WTC11 (cell line): ENCODE measurements at regions not wholly inside any gene's neighbourhood (a gene's known extent, or its start where the extent isn't known, plus 50 kb on each side); places are given as distances from the start of the nearest gene placed in this dataset.

Experiments
- CREB1 ChIP-seq: sonication (generic); formaldehyde crosslinking; IDR thresholded peaks from 2 replicates; pipeline ENCODE4 v1.8.0; 2023; ENCODE audit warnings: mild to moderate bottlenecking, missing genetic modification reagents
- CTCF ChIP-seq: fragments of 200-600 bp; IDR thresholded peaks from 2 replicates; pipeline ENCODE4 v1.8.0; 2022; ENCODE audit warnings: antibody characterized with exemption
- GABPB1 ChIP-seq: sonication (generic); formaldehyde crosslinking; IDR thresholded peaks from 2 replicates; pipeline ENCODE4 v1.8.1; 2023; ENCODE audit warnings: mild to moderate bottlenecking, missing genetic modification reagents
- JUN ChIP-seq: sonication (generic); formaldehyde crosslinking; IDR thresholded peaks from 2 replicates; pipeline ENCODE4 v1.8.0; 2023; ENCODE audit warnings: mild to moderate bottlenecking, missing genetic modification reagents
- NFYB ChIP-seq: sonication (generic); formaldehyde crosslinking; conservative IDR thresholded peaks from 2 replicates; pipeline ENCODE4 v1.8.0; 2022; ENCODE audit warnings: low read depth, missing genetic modification reagents
- NR2C2 ChIP-seq: sonication (generic); formaldehyde crosslinking; IDR thresholded peaks from 2 replicates; pipeline ENCODE4 v1.8.0; 2022; ENCODE audit warnings: mild to moderate bottlenecking, missing genetic modification reagents
- PREB ChIP-seq: sonication (generic); formaldehyde crosslinking; IDR thresholded peaks from 2 replicates; pipeline ENCODE4 v1.8.1; 2022; ENCODE audit warnings: mild to moderate bottlenecking, missing genetic modification reagents, moderate library complexity, borderline replicate concordance
- SP1 ChIP-seq: sonication (generic); formaldehyde crosslinking; conservative IDR thresholded peaks from 2 replicates; pipeline ENCODE4 v1.8.1; 2022; ENCODE audit warnings: missing genetic modification reagents
- TEAD1 ChIP-seq: sonication (generic); formaldehyde crosslinking; IDR thresholded peaks from 2 replicates; pipeline ENCODE4 v1.8.0; 2022; ENCODE audit warnings: mild to moderate bottlenecking, missing genetic modification reagents
- TEAD4 ChIP-seq: sonication (generic); formaldehyde crosslinking; IDR thresholded peaks from 2 replicates; pipeline ENCODE4 v1.8.0; 2022; ENCODE audit warnings: mild to moderate bottlenecking, missing genetic modification reagents
- USF2 ChIP-seq: sonication (generic); formaldehyde crosslinking; IDR thresholded peaks from 2 replicates; pipeline ENCODE4 v1.8.1; 2023; ENCODE audit warnings: mild to moderate bottlenecking, missing genetic modification reagents, moderate library complexity
- TF ChIP-seq, protein P1 (sequence below): sonication (generic); formaldehyde crosslinking; IDR thresholded peaks from 2 replicates; pipeline ENCODE4 v1.8.1; 2022; ENCODE audit warnings: missing genetic modification reagents, borderline replicate concordance
- TF ChIP-seq, protein P2 (sequence below): sonication (generic); formaldehyde crosslinking; IDR thresholded peaks from 2 replicates; pipeline ENCODE4 v1.8.0; 2022; ENCODE audit warnings: mild to moderate bottlenecking, missing genetic modification reagents
- TF ChIP-seq, protein P3 (sequence below): sonication (generic); formaldehyde crosslinking; IDR thresholded peaks from 2 replicates; pipeline ENCODE4 v1.8.1; 2023; ENCODE audit warnings: mild to moderate bottlenecking, missing genetic modification reagents, borderline replicate concordance

GRCh38 chr9:1461812-1462211, 411.7 kb downstream of the DMRT2 start:
- TF ChIP-seq CTCF (no peak), JUN (CRISPR knock-in tag) (no peak), CREB1 (CRISPR knock-in tag) (no peak), GABPB1 (no peak), NFYB (CRISPR knock-in tag) (no peak), TEAD4 (CRISPR knock-in tag) (no peak), TEAD1 (no peak), PREB (CRISPR knock-in tag) (no peak), SP1 (CRISPR knock-in tag) (no peak), NR2C2 (CRISPR knock-in tag) (no peak), USF2 (CRISPR knock-in tag) (no peak)
- TF ChIP-seq, protein P1, sequence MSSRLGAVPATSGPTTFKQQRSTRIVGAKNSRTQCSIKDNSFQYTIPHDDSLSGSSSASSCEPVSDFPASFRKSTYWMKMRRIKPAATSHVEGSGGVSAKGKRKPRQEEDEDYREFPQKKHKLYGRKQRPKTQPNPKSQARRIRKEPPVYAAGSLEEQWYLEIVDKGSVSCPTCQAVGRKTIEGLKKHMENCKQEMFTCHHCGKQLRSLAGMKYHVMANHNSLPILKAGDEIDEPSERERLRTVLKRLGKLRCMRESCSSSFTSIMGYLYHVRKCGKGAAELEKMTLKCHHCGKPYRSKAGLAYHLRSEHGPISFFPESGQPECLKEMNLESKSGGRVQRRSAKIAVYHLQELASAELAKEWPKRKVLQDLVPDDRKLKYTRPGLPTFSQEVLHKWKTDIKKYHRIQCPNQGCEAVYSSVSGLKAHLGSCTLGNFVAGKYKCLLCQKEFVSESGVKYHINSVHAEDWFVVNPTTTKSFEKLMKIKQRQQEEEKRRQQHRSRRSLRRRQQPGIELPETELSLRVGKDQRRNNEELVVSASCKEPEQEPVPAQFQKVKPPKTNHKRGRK (CRISPR knock-in tag): no peak
- TF ChIP-seq, protein P2, sequence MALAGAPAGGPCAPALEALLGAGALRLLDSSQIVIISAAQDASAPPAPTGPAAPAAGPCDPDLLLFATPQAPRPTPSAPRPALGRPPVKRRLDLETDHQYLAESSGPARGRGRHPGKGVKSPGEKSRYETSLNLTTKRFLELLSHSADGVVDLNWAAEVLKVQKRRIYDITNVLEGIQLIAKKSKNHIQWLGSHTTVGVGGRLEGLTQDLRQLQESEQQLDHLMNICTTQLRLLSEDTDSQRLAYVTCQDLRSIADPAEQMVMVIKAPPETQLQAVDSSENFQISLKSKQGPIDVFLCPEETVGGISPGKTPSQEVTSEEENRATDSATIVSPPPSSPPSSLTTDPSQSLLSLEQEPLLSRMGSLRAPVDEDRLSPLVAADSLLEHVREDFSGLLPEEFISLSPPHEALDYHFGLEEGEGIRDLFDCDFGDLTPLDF (CRISPR knock-in tag): no peak
- TF ChIP-seq, protein P3, sequence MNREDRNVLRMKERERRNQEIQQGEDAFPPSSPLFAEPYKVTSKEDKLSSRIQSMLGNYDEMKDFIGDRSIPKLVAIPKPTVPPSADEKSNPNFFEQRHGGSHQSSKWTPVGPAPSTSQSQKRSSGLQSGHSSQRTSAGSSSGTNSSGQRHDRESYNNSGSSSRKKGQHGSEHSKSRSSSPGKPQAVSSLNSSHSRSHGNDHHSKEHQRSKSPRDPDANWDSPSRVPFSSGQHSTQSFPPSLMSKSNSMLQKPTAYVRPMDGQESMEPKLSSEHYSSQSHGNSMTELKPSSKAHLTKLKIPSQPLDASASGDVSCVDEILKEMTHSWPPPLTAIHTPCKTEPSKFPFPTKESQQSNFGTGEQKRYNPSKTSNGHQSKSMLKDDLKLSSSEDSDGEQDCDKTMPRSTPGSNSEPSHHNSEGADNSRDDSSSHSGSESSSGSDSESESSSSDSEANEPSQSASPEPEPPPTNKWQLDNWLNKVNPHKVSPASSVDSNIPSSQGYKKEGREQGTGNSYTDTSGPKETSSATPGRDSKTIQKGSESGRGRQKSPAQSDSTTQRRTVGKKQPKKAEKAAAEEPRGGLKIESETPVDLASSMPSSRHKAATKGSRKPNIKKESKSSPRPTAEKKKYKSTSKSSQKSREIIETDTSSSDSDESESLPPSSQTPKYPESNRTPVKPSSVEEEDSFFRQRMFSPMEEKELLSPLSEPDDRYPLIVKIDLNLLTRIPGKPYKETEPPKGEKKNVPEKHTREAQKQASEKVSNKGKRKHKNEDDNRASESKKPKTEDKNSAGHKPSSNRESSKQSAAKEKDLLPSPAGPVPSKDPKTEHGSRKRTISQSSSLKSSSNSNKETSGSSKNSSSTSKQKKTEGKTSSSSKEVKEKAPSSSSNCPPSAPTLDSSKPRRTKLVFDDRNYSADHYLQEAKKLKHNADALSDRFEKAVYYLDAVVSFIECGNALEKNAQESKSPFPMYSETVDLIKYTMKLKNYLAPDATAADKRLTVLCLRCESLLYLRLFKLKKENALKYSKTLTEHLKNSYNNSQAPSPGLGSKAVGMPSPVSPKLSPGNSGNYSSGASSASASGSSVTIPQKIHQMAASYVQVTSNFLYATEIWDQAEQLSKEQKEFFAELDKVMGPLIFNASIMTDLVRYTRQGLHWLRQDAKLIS (CRISPR knock-in tag): no peak
